ENCODE measurements at regions not wholly inside any gene's neighbourhood (a gene's known extent, or its start where the extent isn't known, plus 50 kb on each side); places are given as distances from the start of the nearest gene placed in this dataset.

GRCh38 chr15:66929843-66930402 lies 135.5 kb upstream of the SMAD3 start:
- Histone ChIP-seq H3K4me1 (peaks cover 0 to 6% of the 10 kb centered on the region in 2 donors), H3K27ac (no peak overlapping the region), H3K27me3 (no peaks in the 10 kb centered on the region), H3K9me3 (no peaks in the 10 kb centered on the region), H3K36me3 (no peaks in the 10 kb centered on the region), H3K4me3 (no peak overlapping the region)
- DNase-seq (ENCODE audit: low spot score in 2 of 2): peak in 1 of 2 donors; percentile 24
- intact Hi-C loops (cut with DNase I): no loop called here
- no peak for TF ChIP-seq CTCF (IDR thresholded peaks at IDR 0.05)

DNA sequence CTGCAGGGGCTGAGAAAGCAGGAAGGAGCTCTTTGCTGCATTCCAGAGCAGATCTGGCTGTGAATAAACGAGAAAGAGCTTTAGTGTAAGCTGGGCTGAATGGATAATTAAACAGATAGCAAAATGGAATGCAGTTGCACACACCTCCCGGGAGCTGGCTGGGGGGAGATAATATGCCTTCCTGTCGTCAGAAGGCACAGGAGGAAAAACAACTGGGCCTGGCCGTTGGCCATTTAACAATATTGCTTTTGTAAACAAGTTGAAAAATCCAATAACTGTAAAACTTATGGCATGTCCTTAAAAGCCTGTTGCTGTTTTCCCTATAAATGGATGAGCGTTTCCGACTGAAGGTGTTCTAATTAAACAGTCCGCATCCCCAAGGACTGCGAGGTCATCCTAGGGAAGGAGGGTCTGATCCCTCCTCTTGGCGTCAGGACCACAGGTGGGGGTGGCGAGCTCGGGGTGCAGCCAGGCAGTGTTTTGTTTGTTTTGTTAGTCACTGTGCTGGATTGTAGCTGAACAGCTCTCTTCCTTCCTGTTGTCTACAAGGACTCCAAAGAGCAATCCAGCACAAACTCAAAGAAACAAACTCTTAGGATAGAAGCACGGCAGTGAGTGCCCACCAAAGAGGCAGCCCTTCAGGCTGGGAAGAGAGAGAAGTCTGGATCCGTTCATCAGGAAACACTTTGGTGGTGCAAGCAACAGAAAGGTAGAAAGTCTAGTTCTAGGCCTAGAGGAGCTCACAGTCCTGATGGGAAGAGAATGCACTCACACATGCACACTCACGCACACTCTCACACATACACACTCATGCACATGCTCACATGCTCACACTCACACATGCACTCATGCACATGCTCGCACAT lies 133.4 kb upstream of the SMAD3 start:
- H3K27me3 ChIP-seq: no peaks in the 10 kb centered on the region
- H3K9me3 ChIP-seq: no peaks in the 10 kb centered on the region
- no peak for TF ChIP-seq CTCF (IDR thresholded peaks at IDR 0.05)
- H3K4me3 ChIP-seq: no peak overlapping the region
- H3K36me3 ChIP-seq: no peaks in the 10 kb centered on the region
- H3K27ac ChIP-seq: no peak overlapping the region
- peak in 1 of 2 donors; percentile 30 for DNase-seq (ENCODE audit: low spot score in 2 of 2)
- peaks cover 0 to 6% of the 10 kb centered on the region in 2 donors for H3K4me1 ChIP-seq
- intact Hi-C loops (cut with DNase I): no loop called here

- Histone ChIP-seq H3K27ac (no peak overlapping the region), H3K4me3 (no peak overlapping the region), H3K27me3 (no peaks in the 10 kb centered on the region), H3K4me1 (peaks cover 0 to 6% of the 10 kb centered on the region in 2 donors), H3K9me3 (no peaks in the 10 kb centered on the region), H3K36me3 (no peaks in the 10 kb centered on the region)
- intact Hi-C loops (cut with DNase I): no loop called here
- no peak for TF ChIP-seq CTCF (IDR thresholded peaks at IDR 0.05)
- peak in 1 of 2 donors; percentile 44 for DNase-seq (ENCODE audit: low spot score in 2 of 2)
These were observed 132.8 kb upstream of the SMAD3 start for GRCh38 chr15:66932634-66933024.

- H3K27ac ChIP-seq: no peak overlapping the region
- intact Hi-C loops (cut with DNase I): no loop called here
- H3K9me3 ChIP-seq: no peaks in the 10 kb centered on the region
- H3K4me3 ChIP-seq: no peak overlapping the region
- H3K4me1 ChIP-seq: peaks cover 0 to 6% of the 10 kb centered on the region in 2 donors
- H3K36me3 ChIP-seq: no peaks in the 10 kb centered on the region
- H3K27me3 ChIP-seq: no peaks in the 10 kb centered on the region
- TF ChIP-seq CTCF (IDR thresholded peaks at IDR 0.05): no peak
- peak in 1 of 2 donors; percentile 19 for DNase-seq (ENCODE audit: low spot score in 2 of 2)
These were observed 131.2 kb upstream of the SMAD3 start for GRCh38 chr15:66933932-66934867.

- H3K36me3 ChIP-seq: no peaks in the 10 kb centered on the region
- peaks cover 0 to 6% of the 10 kb centered on the region in 2 donors for H3K4me1 ChIP-seq
- H3K27ac ChIP-seq: no peak overlapping the region
- DNase-seq (ENCODE audit: low spot score in 2 of 2): peak in 1 of 2 donors; percentile 30
- intact Hi-C loops (cut with DNase I): no loop called here
- H3K27me3 ChIP-seq: no peaks in the 10 kb centered on the region
- no peaks in the 10 kb centered on the region for H3K9me3 ChIP-seq
- TF ChIP-seq CTCF (IDR thresholded peaks at IDR 0.05): no peak
- no peak overlapping the region for H3K4me3 ChIP-seq
These were observed 130.4 kb upstream of the SMAD3 start for GRCh38 chr15:66934868-66935520.
